GM21367 (cell line): ENCODE measurements at regions not wholly inside any gene's neighbourhood (a gene's known extent, or its start where the extent isn't known, plus 50 kb on each side); places are given as distances from the start of the nearest gene placed in this dataset.
"Not testable (repeated sequence)": the region's sequence is repeated elsewhere in the genome, so short reads cannot be mapped to it uniquely, and the experiment has no call there.

Source experiments
- ATAC-seq: cut with Tn5 transposase; IDR thresholded peaks from one replicate; pipeline ENCODE4 v1.9.1; 2021; ENCODE audit not compliant: unreplicated experiment

DNA sequence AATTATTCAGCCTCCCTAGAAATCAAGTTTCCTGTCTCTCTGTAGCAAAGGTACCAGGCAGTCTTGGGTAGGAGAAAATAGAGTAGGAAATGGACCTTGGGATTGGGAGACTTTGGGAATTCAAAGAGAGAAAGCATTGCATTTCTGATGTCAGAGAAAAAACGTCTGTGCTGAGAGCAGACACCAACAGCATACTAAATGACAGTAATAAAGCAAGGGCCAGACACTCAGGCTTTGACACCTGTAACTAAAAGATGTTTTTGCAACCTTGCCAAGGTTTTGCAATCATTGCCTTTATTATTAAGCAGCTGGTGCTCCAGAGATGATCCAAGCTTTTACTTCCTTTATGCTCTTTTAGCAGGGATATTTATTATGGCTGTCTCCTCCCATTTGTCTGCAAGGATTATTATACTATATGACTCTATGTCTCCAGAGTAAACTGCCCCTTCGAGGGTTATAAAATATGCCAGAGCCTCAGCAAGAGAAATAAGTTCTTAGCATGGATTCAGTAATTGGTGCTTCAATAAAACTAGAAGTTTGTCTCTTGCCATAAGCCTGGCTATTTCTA lies 85.2 kb upstream of the GRAMD1B start:
- no peak for ATAC-seq

DNA sequence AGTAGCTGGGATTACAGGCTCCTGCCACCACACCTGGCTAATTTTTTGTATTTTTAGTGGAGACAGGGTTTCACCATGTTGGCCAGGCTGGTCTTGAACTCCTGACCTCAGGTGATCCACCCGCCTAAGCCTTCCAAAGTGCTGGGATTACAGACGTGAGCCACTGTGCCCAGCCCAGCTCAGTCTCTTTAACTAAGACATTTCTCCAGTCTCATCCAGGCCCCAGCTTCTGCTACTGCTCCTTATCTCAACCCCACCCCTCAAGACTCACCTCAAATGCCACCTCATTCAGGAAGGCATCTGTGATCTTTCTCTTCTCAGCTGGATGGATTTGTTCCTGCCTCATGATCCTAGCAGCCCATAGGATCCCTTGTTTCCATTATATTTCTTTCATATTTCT lies 85.9 kb upstream of the GRAMD1B start:
- not testable (repeated sequence) for ATAC-seq

DNA sequence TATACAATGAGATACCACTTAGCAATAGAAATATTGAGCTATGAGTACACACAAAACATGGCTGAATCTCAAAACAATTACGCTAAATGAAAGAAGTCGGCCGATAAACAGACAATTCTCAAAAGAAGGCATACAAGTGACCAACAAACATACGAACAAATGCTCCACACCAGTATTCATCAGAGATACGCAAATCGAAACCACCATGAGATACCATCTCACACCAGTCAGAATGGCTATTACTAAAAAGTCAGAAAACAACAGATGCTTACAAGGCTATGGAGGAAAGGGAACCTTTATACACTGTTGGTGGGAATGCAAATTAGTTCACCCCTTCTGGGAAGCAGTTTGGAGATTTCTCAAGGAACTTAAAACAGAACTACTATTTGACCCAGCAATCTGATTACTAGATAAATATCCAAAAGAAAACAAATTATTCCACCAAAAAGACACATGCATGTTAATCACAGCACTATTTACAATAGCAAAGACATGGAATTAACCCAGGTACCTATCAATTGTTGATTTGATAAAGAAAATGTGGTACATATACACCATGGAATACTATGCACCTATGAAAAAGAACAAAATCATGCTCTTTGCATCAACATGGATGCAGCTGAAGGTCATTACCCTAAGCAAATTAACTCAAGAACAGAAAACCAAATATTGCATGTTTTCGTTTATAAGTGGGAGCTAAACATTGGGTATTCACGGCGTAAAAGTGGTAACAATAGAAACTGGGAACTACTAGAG lies 90.9 kb upstream of the GRAMD1B start:
- no peak for ATAC-seq

GRCh38 chr11:123338266-123338800 lies 91.7 kb upstream of the GRAMD1B start:
- no peak for ATAC-seq

GRCh38 chr11:123334925-123335324 lies 95.1 kb upstream of the GRAMD1B start:
- ATAC-seq, result no peak

DNA sequence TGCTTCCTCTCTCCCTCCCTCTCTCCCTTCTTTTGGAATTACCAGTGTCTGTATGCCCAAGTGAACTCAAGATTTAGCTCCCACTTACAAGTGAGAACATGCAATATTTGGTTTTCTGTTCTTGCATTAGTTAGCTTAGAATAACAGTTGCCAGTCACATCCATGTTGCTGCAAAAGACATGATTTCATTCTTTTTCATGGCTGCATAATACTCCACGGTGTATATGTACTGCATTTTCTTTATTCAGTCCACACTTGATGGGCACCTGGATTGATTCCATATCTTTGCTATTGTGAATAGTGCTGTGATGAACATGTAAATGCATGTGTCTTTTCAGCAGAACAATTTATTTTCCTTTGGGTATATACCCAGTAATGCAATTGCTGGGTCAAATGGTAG lies 97.5 kb upstream of the GRAMD1B start:
- ATAC-seq, result not testable (repeated sequence)

DNA sequence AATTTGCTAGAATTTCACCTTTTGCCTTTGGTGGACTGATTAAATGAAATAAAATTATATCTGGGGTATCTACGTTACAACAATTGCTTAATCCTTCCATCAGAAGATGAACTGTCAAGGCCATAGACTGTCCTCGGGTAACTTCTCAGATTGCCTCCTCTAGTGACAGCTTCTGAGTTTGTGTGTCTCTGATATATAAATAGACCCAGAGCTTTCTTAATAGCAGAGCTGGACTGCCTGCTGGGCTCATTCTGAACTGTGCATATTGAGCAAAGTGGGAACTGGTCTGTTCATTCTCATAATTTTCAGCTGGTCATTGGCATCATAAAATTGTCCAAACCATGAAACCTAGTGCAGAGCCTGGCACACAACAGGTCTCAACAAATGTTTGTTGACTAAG lies 99.1 kb upstream of the GRAMD1B start:
- ATAC-seq, result no peak

DNA sequence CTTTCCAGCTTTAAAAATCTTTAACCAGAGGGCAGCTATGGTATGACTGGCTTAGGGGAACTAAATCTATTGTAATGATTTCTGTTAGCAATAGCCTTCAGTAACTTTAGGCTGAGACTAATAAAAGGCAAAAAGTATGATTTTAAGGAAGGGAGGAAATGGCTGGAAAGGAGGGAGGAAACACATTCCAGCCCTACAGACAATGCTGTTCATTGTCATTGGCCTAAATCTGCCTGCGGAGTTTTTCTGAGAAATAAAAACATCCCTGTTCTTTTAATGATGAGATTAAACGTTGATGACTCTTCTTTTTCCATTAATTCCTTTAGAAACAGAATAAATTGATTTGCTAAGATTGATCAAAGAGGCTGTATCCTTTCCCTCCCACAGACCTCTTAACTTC lies 99.6 kb upstream of the GRAMD1B start:
- ATAC-seq, result no peak

DNA sequence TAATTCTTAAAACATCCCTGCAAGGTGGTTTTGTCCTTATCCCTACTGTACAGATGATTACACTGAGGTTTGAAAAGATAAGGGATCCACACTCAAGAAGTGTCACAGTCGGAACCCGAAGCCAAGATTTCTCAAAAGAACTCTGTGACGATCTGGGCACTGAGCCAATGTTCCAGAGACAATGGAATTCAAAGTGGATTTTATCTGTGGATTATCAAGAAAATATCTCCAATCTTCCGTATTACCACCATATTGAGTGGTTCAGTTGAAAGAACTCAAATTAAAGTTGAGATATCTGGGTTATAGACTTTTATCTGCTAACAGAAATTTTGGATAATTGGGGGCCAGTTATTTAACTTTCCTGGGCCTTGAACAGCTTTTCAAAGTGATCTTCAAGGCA lies 100.0 kb upstream of the GRAMD1B start:
- ATAC-seq, result no peak

GRCh38 chr11:123328281-123328867 lies 101.7 kb upstream of the GRAMD1B start:
- ATAC-seq, result no peak

DNA sequence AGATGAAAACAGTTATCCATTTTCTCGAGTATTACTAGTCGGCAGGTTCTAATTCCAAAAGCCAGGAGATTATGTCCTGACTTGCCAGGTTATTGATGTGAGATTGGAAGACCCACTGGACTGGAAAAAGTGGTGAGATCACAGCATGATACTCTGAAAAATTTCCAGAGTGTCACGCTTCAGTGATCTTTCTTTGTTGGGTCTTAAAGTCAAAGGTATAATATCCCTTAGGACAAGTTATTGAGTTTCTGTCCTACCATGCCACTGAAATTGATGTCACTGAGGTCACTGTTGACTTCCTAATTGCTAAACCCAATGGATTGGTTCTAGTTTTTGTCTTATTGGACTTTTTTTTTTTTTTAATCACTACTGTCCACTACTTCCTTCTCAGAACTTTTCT lies 104.5 kb upstream of the GRAMD1B start:
- ATAC-seq, result no peak

DNA sequence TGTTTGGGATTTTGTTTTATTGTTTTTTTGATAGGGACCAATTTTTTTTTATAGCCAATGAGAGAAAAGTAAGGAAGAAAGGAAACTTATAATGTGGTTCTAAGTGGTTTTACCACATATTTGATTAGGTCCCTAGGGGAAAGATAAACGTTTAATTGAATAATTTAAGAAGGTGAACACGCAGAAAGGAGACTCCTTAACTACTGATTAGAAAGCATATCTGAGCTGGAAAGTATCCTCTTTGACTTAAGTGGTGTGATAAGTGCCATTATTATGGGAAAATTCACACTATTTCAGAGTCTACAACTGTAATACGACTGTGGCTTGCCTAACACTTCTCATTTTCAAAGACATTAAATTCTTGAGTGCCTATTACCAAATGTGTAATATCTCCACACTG lies 106.5 kb upstream of the GRAMD1B start:
- no peak for ATAC-seq

DNA sequence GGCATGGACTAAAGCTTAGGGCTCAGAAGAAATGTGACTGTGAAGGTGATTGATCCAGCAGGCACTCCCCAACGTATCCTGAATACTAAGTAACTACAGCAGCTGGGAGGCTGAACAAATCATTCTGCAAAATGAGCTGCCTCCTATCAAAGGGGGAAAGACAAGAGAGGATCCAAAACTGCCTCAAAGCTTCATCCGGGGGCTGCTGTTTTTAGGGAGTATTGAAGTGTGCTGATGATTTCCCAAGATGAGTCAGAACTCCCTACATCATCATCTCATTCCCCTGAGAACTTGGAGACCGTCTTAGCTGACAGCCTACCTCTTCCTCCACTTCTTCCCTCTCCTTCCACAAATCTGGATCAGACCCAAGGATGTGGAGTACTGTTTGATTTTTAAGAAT lies 108.4 kb upstream of the GRAMD1B start:
- no peak for ATAC-seq

- ATAC-seq, result no peak
Observed at GRCh38 chr11:123318623-123319022, 111.4 kb upstream of the GRAMD1B start.

- not testable (repeated sequence) for ATAC-seq
Observed at GRCh38 chr11:123318132-123318531, 111.9 kb upstream of the GRAMD1B start.

GRCh38 chr11:123316003-123316402 lies 114.1 kb upstream of the GRAMD1B start:
- ATAC-seq, result no peak

- no peak for ATAC-seq
Observed at GRCh38 chr11:123314972-123315371, 115.1 kb upstream of the GRAMD1B start.

- no peak for ATAC-seq
Observed at GRCh38 chr11:123313262-123313661, 116.8 kb upstream of the GRAMD1B start.

DNA sequence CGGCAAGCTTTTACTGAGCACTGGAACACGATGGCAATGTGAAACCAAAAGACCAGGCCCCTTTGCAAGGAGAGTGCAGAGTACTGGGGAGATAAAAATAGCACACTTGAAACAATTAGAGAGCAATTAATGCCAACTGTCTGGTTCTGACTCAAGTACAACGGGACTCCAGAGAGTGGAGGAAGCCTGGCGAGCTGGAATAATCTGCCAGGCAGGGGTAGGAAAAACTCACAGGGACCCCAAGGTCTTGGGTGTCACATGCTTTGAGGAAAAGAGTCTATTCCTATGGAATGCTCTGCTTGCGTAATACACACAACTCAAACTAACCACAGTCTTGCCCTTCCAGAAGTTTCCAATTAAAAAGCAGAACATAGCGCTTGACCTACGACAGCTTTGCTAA lies 113.0 kb upstream of the CLMP start:
- no peak for ATAC-seq

DNA sequence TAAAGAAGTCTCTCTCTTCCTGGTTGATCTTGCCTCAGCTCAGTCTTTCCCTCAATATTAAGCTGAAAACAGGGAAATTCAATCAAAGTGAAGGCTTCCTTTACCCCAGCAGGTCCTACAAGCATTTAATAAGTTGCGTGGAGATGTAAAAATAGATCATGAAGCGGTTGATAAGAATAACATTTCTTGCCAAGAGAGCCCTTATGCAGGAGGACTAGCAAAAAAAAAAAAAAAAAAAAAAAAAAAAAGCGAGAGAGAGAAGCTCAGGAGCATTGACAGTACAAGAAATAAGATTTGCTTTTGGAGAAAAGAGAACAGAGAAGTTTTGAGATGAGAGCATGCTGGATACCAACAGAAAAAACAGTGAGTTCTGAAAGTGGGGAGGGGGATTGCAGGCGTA lies 112.2 kb upstream of the CLMP start:
- no peak for ATAC-seq

GRCh38 chr11:123306531-123306930 lies 111.5 kb upstream of the CLMP start:
- ATAC-seq, result no peak
